GM12872 (cell line): ENCODE measurements at regions not wholly inside any gene's neighbourhood (a gene's known extent, or its start where the extent isn't known, plus 50 kb on each side); places are given as distances from the start of the nearest gene placed in this dataset.

ENCODE experiments used
- TF ChIP-seq, protein P1 (sequence below): IDR thresholded peaks from 3 replicates; pipeline ENCODE4 v1.5.1; 2011; ENCODE audit warnings: low read depth, mild to moderate bottlenecking, low read length, moderate library complexity; ENCODE audit not compliant: insufficient read depth

DNA sequence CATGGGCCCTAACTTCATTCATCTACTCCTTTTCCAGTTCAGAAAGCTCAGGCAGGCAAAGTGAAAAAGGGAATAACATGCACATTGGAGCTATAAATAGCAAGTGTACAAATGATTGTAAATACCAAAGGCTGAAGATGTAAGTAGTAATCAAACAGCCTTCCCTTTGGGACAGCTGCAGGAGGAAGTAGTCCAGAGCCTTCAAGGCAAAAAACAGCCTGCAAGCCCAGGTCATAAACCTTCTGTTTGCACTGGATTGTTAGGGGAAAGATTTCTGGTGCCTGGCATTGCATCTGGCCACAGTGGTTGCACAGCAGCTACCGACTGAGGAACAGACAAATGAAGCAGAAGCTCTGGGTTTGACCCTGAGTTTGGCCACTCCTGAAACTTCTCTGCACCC lies 98.6 kb upstream of the PMFBP1 start:
- TF ChIP-seq, protein P1, sequence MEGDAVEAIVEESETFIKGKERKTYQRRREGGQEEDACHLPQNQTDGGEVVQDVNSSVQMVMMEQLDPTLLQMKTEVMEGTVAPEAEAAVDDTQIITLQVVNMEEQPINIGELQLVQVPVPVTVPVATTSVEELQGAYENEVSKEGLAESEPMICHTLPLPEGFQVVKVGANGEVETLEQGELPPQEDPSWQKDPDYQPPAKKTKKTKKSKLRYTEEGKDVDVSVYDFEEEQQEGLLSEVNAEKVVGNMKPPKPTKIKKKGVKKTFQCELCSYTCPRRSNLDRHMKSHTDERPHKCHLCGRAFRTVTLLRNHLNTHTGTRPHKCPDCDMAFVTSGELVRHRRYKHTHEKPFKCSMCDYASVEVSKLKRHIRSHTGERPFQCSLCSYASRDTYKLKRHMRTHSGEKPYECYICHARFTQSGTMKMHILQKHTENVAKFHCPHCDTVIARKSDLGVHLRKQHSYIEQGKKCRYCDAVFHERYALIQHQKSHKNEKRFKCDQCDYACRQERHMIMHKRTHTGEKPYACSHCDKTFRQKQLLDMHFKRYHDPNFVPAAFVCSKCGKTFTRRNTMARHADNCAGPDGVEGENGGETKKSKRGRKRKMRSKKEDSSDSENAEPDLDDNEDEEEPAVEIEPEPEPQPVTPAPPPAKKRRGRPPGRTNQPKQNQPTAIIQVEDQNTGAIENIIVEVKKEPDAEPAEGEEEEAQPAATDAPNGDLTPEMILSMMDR, result no peak

DNA sequence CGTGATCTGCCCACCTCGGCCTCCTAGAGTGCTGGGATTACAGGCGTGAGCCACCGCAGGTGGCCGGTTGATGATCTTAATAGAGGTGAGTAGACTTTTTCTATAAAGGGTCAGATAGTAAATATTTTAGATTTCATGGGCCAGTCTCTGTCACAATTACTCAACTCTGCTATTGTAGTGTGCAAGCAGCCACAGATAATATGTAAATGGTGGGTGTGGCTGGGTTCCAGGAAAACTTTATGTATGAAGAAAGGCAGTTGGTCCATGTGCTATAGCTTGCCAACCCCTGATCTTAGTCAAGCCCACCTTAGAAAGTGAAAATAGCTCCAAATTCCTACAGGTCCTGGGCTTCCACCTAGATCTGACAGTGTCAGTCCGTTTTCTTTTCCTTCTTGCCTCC lies 94.9 kb upstream of the PMFBP1 start:
- TF ChIP-seq, protein P1, result no peak

GRCh38 chr16:72264771-72265170 lies 92.8 kb upstream of the PMFBP1 start:
- TF ChIP-seq, protein P1, result no peak

GRCh38 chr16:72262711-72263110 lies 90.8 kb upstream of the PMFBP1 start:
- TF ChIP-seq, protein P1, result no peak

GRCh38 chr16:72261127-72261526 lies 89.2 kb upstream of the PMFBP1 start:
- TF ChIP-seq, protein P1, result no peak

- TF ChIP-seq, protein P1, result no peak
Observed at GRCh38 chr16:72256398-72257066, 84.6 kb upstream of the PMFBP1 start.

GRCh38 chr16:72255786-72256185 lies 83.8 kb upstream of the PMFBP1 start:
- TF ChIP-seq, protein P1, result no peak
